22Rv1 (cell line): ENCODE measurements at regions not wholly inside any gene's neighbourhood (a gene's known extent, or its start where the extent isn't known, plus 50 kb on each side); places are given as distances from the start of the nearest gene placed in this dataset.

Experiments used
- H3K27ac ChIP-seq: fragments of 450-650 bp; 2 replicates; pipeline ENCODE4 v1.5.1; 2017
- CTCF ChIP-seq: fragments of 450-650 bp; IDR thresholded peaks from 2 replicates; pipeline ENCODE4 v1.5.1; 2017; ENCODE audit warnings: mild to moderate bottlenecking
- ZFX ChIP-seq: fragments of 450-650 bp; IDR thresholded peaks from 2 replicates; pipeline ENCODE4 v1.6.1; 2017; ENCODE audit warnings: antibody characterized with exemption, borderline replicate concordance

DNA sequence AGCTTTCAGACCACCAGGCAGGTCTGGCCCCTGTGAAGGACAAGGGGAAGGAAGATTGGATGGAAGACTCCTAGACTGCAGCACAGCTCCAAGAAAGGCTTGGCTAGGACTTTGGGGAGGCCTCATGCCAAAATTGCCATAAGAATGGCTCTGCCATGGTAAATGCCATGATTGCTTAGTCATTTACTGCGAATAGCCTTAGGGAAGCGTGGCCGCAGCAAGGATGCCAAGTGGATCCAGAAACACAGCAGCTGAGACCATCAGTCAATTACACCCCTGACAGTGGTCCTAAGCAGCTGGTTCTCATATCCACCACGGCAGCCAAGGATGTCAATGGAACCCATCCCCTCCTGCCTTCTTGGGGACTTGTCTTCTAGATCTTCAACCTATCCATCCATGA, 88.2 kb upstream of the AUTS2 start:
- no peak overlapping the region for H3K27ac ChIP-seq
- no peak for TF ChIP-seq CTCF
- no peak for TF ChIP-seq ZFX

GRCh38 chr7:69515495-69516212, 82.6 kb upstream of the AUTS2 start:
- no peak for TF ChIP-seq CTCF
- no peak for TF ChIP-seq ZFX
- H3K27ac ChIP-seq = no peak overlapping the region

- TF ChIP-seq ZFX (no peak), CTCF (no peak)
Observed at GRCh38 chr7:69516238-69516820, 81.9 kb upstream of the AUTS2 start.

DNA sequence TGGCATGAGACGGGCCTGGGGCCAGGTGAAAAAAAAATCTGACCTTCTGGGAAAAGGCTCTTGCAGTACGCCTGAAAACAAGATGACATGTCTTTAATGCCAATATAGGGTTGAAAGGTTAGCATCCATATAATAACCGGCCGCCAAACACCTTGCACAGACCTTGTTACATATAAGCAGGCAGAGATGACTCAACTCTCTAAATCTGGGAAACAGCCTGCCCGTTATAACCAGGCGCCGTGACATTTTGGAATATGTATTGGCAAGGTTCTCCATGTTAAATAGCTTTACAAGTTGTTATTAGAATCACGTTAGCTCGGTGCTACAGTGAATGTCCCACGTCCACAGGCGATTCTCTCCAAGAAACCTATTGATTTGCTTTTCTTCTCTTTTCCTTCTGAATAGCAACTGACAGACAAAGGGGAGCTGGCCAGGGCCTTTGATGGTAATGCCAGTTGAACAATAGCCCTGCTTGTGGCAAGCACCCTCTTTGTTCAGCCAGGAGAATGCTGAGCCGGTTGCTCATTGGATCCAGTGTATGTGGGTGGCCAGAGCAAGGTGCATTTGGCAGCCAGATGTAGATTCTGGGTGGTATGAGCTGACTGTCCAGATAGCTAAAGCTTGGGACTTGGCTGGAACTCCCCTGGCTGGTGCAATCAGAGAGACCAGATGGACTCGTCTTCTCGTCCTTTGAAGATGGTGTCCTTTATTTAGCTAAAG, 80.1 kb upstream of the AUTS2 start:
- no peak overlapping the region for H3K27ac ChIP-seq
- TF ChIP-seq ZFX (no peak), CTCF (no peak)

More at GRCh38 chr7:69516238-69516820, 81.9 kb upstream of the AUTS2 start:
- no peak overlapping the region for H3K27ac ChIP-seq

DNA sequence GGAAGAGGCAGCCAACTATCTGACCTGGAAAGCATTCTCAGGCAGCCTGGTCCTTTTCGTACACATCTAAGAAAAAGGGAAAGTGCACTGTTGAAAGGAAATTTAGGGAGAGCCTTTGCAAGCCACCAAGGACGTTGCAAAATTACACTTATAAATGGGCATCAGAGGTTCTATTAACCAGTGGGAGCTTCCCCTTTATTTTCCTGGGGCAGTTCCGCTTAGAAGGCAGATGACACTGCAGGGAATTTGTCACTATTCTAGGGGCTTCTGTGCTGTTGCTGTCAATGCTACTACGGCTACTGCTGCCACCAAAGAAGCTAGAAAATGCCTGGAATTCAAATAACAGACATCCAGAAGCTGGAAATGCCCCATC, 79.6 kb upstream of the AUTS2 start:
- TF ChIP-seq ZFX (no peak), CTCF (no peak)
- no peak overlapping the region for H3K27ac ChIP-seq

- H3K27ac ChIP-seq = no peak overlapping the region
- TF ChIP-seq ZFX (no peak), CTCF (no peak)
Observed at GRCh38 chr7:69526570-69526969, 71.7 kb upstream of the AUTS2 start.

GRCh38 chr7:69527706-69528105, 70.6 kb upstream of the AUTS2 start:
- TF ChIP-seq CTCF (no peak), ZFX (no peak)
- H3K27ac ChIP-seq = no peak overlapping the region
